ENCODE measurements at regions not wholly inside any gene's neighbourhood (a gene's known extent, or its start where the extent isn't known, plus 50 kb on each side); places are given as distances from the start of the nearest gene placed in this dataset.

- TF ChIP-seq POLR2AphosphoS5 (IDR thresholded peaks at IDR 0.05): no peak
- TF ChIP-seq CTCF (IDR thresholded peaks at IDR 0.05): no peak
These were observed 1311.3 kb upstream of the TMEFF2 start for GRCh38 chr2:193506035-193506434.

Data from breast epithelium (tissue), 3 donors.